ENCODE measurements at regions not wholly inside any gene's neighbourhood (a gene's known extent, or its start where the extent isn't known, plus 50 kb on each side); places are given as distances from the start of the nearest gene placed in this dataset.

- BruUV-seq (replicated peaks), result no TSS peak
- Histone ChIP-seq H3K4me3 (replicated peaks in 1 of 2; ENCODE audit: low read depth in 1 of 2, low read length in 2 of 2) (no peak overlapping the region), H3K27ac (ENCODE audit: low read depth, low read length) (no peak overlapping the region), H3K27me3 (ENCODE audit: insufficient read depth, low read length) (0 out of 2 replicates have a peak, but pooled peaks cover 3% of the 10 kb centered on the region), H3K9me2 (ENCODE audit: insufficient read depth) (no peaks in the 10 kb centered on the region), H2AFZ (ENCODE audit: low read depth, low read length, poor library complexity, severe bottlenecking) (no peak overlapping the region), H3K36me3 (ENCODE audit: control insufficient read depth in 1 of 2, insufficient read depth in 2 of 2, low read length in 2 of 2) (no peaks in the 10 kb centered on the region), H3K79me2 (ENCODE audit: insufficient read depth, low read length) (no peaks in the 10 kb centered on the region), H3K4me1 (ENCODE audit: control insufficient read depth in 1 of 2, insufficient read depth in 2 of 2, low read length in 2 of 2) (no peaks in the 10 kb centered on the region), H3K9ac (ENCODE audit: low read length) (no peak overlapping the region), H4K20me1 (ENCODE audit: insufficient read depth) (no peaks in the 10 kb centered on the region), H3K9me3 (ENCODE audit: control insufficient read depth in 1 of 2, insufficient read depth in 1 of 2, low read depth in 1 of 2, low read length in 2 of 2) (no peaks in the 10 kb centered on the region), H3K4me2 (ENCODE audit: low read length) (no peak overlapping the region)
- no peak for DNase-seq (ENCODE audit: low read depth, low spot score)
- intact Hi-C loops (cut with micrococcal nuclease), result no loop called here
- no peak for TF ChIP-seq CTCF (IDR thresholded peaks at IDR 0.05 in 2 of 3, conservative IDR thresholded peaks at IDR 0.05 in 1 of 3; ENCODE audit: borderline replicate concordance in 1 of 3, insufficient read depth in 1 of 3, low read depth in 2 of 3, low read length in 2 of 3)
- TF ChIP-seq SIN3A (IDR thresholded peaks at IDR 0.05; ENCODE audit: low read depth), result no peak
- TF ChIP-seq TCF7L2 (IDR thresholded peaks at IDR 0.05; ENCODE audit: borderline replicate concordance, extremely low read depth, insufficient read depth, insufficient read length), result no peak
- no peak for TF ChIP-seq FOSL1 (IDR thresholded peaks at IDR 0.05; ENCODE audit: low read depth)
- TF ChIP-seq ELF1 (IDR thresholded peaks at IDR 0.05; ENCODE audit: borderline replicate concordance, low read depth), result no peak
- TF ChIP-seq EZH2phosphoT487 (IDR thresholded peaks at IDR 0.05; ENCODE audit: borderline replicate concordance), result no peak
- TF ChIP-seq EGR1 (IDR thresholded peaks at IDR 0.05; ENCODE audit: low read depth), result no peak
- TF ChIP-seq ZBTB33 (IDR thresholded peaks at IDR 0.05; ENCODE audit: extremely low read depth, insufficient replicate concordance, low read length), result no peak
- TF ChIP-seq SRF (IDR thresholded peaks at IDR 0.05; ENCODE audit: low read depth), result no peak
- TF ChIP-seq ZNF274 (IDR thresholded peaks at IDR 0.05; ENCODE audit: low read depth, low read length), result no peak
- TF ChIP-seq CEBPB (IDR thresholded peaks at IDR 0.05; ENCODE audit: low read depth), result no peak
- no peak for TF ChIP-seq RAD21 (IDR thresholded peaks at IDR 0.05; ENCODE audit: low read depth)
- TF ChIP-seq POLR2A (IDR thresholded peaks at IDR 0.05; ENCODE audit: borderline replicate concordance, extremely low read depth, insufficient read depth, insufficient read length), result no peak
- TF ChIP-seq REST (IDR thresholded peaks at IDR 0.05; ENCODE audit: low read depth), result no peak
- no peak for TF ChIP-seq CBX3 (IDR thresholded peaks at IDR 0.05; ENCODE audit: low read depth)
- TF ChIP-seq ZFX (IDR thresholded peaks at IDR 0.05), result no peak
- no peak for TF ChIP-seq JUND (IDR thresholded peaks at IDR 0.05)
- ChIA-PET RAD21 (ENCODE audit: low non-redundant PET in 1 of 2, low total read pairs in 2 of 2, uncharacterized antibody in 2 of 2, unreplicated experiment in 2 of 2) (no interaction called here), POLR2A (no interaction called here), CTCF (no interaction called here)
- no peak for ATAC-seq
Observed at GRCh38 chr6:167472148-167472547, 147.3 kb downstream of the TTLL2 start.

Measured in HCT116 (cell line).